Neuronal stem cell (in vitro differentiated cells): ENCODE measurements at regions not wholly inside any gene's neighbourhood (a gene's known extent, or its start where the extent isn't known, plus 50 kb on each side); places are given as distances from the start of the nearest gene placed in this dataset.

Experiments used
- DNase-seq: peaks from one replicate; pipeline ENCODE4 v3.0.0-alpha.2; 2013; ENCODE audit warnings: low spot score
- H2AFZ ChIP-seq: one replicate; pipeline ENCODE4 v1.6.1; 2013; ENCODE audit warnings: mild to moderate bottlenecking, low read length, inconsistent platforms
- H2AK5ac ChIP-seq: 2 replicates; pipeline ENCODE4 v1.6.1; 2013; ENCODE audit warnings: low read depth, mild to moderate bottlenecking, inconsistent platforms, low read length, moderate library complexity, mixed read lengths
- H2BK120ac ChIP-seq: 2 replicates; pipeline ENCODE4 v1.6.1; 2013; ENCODE audit warnings: low read depth, mild to moderate bottlenecking, inconsistent platforms, low read length, moderate library complexity, mixed read lengths
- H2BK12ac ChIP-seq: one replicate; pipeline ENCODE4 v1.6.1; 2013; ENCODE audit warnings: low read length, inconsistent platforms
- H2BK15ac ChIP-seq: 2 replicates; pipeline ENCODE4 v1.6.1; 2013; ENCODE audit warnings: mild to moderate bottlenecking, low read length, inconsistent platforms, mixed read lengths
- H2BK5ac ChIP-seq: one replicate; pipeline ENCODE4 v1.6.1; 2013; ENCODE audit warnings: inconsistent platforms, mild to moderate bottlenecking, low read length, moderate library complexity
- H3K14ac ChIP-seq: one replicate; pipeline ENCODE4 v1.6.1; 2013; ENCODE audit warnings: low read length, inconsistent platforms
- H3K18ac ChIP-seq: 2 replicates; pipeline ENCODE4 v1.6.1; 2013; ENCODE audit warnings: low read length, inconsistent platforms
- H3K23ac ChIP-seq: 2 replicates; pipeline ENCODE4 v1.6.1; 2013; ENCODE audit warnings: low read depth, mild to moderate bottlenecking, mixed read lengths, low read length, inconsistent platforms; ENCODE audit not compliant: poor library complexity
- H3K27ac ChIP-seq: replicated peaks from 3 replicates; pipeline ENCODE4 v1.5.1; 2013; ENCODE audit warnings: low read length, inconsistent platforms
- H3K27me3 ChIP-seq, 3 experiments: 2 replicates each; pipeline ENCODE4 v1.6.1; 2013; ENCODE audit warnings: low read length in 3 of 3, mild to moderate bottlenecking in 2 of 3, inconsistent platforms in 1 of 3, low read depth in 1 of 3, mixed read lengths in 1 of 3, moderate library complexity in 1 of 3; ENCODE audit not compliant: control insufficient read depth in 3 of 3, insufficient read depth in 3 of 3
- H3K36me3 ChIP-seq, 2 donors: replicated peaks in 1 of 2; 2 replicates each; pipeline ENCODE4 v1.6.1; 2013; ENCODE audit warnings: low read length in 2 of 2; ENCODE audit not compliant: control insufficient read depth in 2 of 2, insufficient read depth in 2 of 2
- H3K4ac ChIP-seq: 2 replicates; pipeline ENCODE4 v1.6.1; 2013; ENCODE audit warnings: inconsistent platforms, mild to moderate bottlenecking, low read length, moderate library complexity
- H3K4me1 ChIP-seq, 2 donors: 1 replicate in 1 of 2; 2 replicates in 1 of 2; pipeline ENCODE4 v1.6.1; 2013; ENCODE audit warnings: low read length in 2 of 2, low read depth in 1 of 2; ENCODE audit not compliant: control insufficient read depth in 2 of 2, insufficient read depth in 1 of 2
- H3K4me2 ChIP-seq: one replicate; pipeline ENCODE4 v1.6.1; 2013; ENCODE audit warnings: mild to moderate bottlenecking, low read length, inconsistent platforms; ENCODE audit not compliant: insufficient read depth, poor library complexity, severe bottlenecking
- H3K4me3 ChIP-seq, 2 donors: 2 replicates each; pipeline ENCODE4 v1.5.1; 2013; ENCODE audit warnings: low read length in 2 of 2, mild to moderate bottlenecking in 2 of 2, inconsistent platforms in 1 of 2, moderate library complexity in 1 of 2
- H3K79me1 ChIP-seq: one replicate; pipeline ENCODE4 v1.6.1; 2013; ENCODE audit warnings: low read depth, mild to moderate bottlenecking, inconsistent platforms, low read length, moderate library complexity
- H3K9ac ChIP-seq: one replicate; pipeline ENCODE4 v1.6.1; 2013; ENCODE audit warnings: mild to moderate bottlenecking, low read depth, low read length, inconsistent platforms; ENCODE audit not compliant: poor library complexity
- H3K9me3 ChIP-seq, 2 donors: replicated peaks in 1 of 2; 2 replicates each; pipeline versions ENCODE3 to v1.6.1; 2013; ENCODE audit warnings: low read length in 2 of 2, mild to moderate bottlenecking in 2 of 2, inconsistent platforms in 1 of 2, low read depth in 1 of 2, mixed read lengths in 1 of 2, moderate library complexity in 1 of 2; ENCODE audit not compliant: control insufficient read depth in 2 of 2, insufficient read depth in 1 of 2
- H4K8ac ChIP-seq: one replicate; pipeline ENCODE4 v1.6.1; 2013; ENCODE audit warnings: low read depth, mild to moderate bottlenecking, inconsistent platforms, low read length, moderate library complexity
- H4K91ac ChIP-seq: one replicate; pipeline ENCODE4 v1.6.1; 2013; ENCODE audit warnings: low read length, low read depth, mild to moderate bottlenecking, inconsistent platforms; ENCODE audit not compliant: poor library complexity
- WGBS, 2 donors: extraction: QIAGEN DNeasy Blood & Tissue Kit; methylation state at CpG; one replicate each; pipeline ENCODE4 v1.1.7; 2013; ENCODE audit warnings: missing lambda C conversion rate in 2 of 2, mixed read lengths in 1 of 2; ENCODE audit not compliant: insufficient read length in 2 of 2, insufficient replicate concordance in 1 of 2; ENCODE audit errors: extremely low coverage in 2 of 2; 5-methylcytosine and 5-hydroxymethylcytosine counted together

DNA sequence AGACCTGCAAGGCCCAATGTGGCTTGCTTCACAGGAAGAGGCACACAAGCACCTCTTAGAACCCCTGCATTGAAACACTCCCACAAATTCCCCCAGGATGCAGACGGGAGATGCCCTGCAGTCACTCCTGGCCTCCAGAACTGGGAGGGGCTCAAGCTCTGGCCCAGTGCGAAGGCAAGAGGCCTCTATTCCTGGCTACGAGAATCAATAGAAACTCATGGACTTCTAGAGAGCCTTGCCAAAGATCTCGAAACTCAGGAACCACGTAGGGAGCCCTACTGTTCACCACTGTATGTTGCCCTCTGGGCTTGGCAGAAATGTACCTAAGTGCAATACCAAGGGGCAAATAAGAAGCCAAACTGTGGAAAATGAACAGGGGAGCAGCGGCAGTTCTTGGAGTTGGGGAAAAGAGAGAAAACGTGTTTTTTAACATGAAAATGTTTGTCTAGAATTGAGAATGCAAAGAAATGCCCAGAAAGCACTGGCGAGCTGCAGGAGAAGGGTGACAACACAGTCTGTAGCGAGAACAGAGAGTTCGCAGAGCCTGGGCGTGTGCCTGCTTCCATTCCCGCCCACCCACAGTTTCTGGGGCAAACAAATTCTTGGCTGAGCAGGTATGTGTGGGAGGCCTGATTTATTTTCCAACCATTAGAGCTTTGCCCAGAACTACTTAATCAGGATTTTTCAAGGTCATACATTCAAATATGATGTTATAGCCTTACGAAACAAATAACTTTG is 260.5 kb upstream of the KLF14 start:
- no peaks in the 10 kb centered on the region for H3K27me3 ChIP-seq
- H2BK12ac ChIP-seq, result no peak overlapping the region
- no peak overlapping the region for H2BK15ac ChIP-seq
- H4K8ac ChIP-seq, result no peak overlapping the region
- WGBS, 2 donors, result no CpG with 5 or more reads among the region's 13 CpGs
- H4K91ac ChIP-seq, result no peak overlapping the region
- H3K79me1 ChIP-seq, result no peaks in the 10 kb centered on the region
- H3K4me1 ChIP-seq, result no peaks in the 10 kb centered on the region
- no peak overlapping the region for H3K4ac ChIP-seq
- H3K4me3 ChIP-seq, result no peak overlapping the region
- no peak overlapping the region for H2AFZ ChIP-seq
- H3K4me2 ChIP-seq, result no peak overlapping the region
- H3K23ac ChIP-seq, result no peak overlapping the region
- no peak overlapping the region for H2BK120ac ChIP-seq
- no peak overlapping the region for H3K18ac ChIP-seq
- H2AK5ac ChIP-seq, result no peak overlapping the region
- H3K9ac ChIP-seq, result no peak overlapping the region
- peaks cover 0 to 3% of the 10 kb centered on the region in 2 donors for H3K9me3 ChIP-seq
- no peak overlapping the region for H2BK5ac ChIP-seq
- no peaks in the 10 kb centered on the region for H3K36me3 ChIP-seq
- no peak overlapping the region for H3K14ac ChIP-seq
- DNase-seq, result no peak
- H3K27ac ChIP-seq, result no peak overlapping the region

DNA sequence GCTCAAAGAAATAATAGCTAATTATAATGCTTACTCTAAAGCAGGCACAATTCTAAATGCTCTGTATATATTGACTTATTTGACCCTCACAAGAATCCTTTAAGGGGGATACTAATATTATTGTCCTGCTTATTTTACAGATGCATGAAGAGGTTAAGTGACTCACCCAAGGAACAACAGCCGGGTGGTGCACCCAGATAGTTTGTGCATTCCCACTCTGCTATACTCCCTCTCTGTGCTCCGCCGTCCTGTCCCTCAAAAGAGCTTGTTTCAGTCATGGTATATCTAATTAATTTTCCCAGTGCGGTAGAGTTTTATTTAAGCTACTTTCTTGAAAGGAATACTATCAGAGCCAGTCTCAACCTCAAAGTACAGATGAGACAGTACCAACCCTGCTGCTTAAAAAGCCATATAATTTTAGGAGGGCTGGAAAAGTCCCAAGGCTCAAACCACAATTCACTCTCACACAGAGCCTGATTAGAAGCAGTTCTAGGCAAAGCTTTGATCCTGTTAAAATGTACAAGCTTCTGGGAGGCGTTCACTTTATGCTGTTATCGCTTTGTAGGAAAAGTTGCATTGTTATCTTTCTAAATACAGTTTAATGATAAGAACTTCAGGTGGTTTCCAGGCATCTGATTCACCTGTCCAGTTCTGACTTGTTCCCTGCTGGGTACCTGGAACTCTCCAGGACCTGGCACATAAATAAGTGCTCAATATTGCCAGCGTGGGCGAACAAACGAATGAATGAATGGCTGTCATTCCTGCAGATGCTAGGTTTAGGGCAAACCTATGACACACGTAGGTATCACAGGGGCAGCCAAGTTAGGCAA is 261.5 kb upstream of the KLF14 start:
- no peak overlapping the region for H3K27ac ChIP-seq
- no CpG with 5 or more reads among the region's 10 CpGs for WGBS, 2 donors
- H2AFZ ChIP-seq, result no peak overlapping the region

DNA sequence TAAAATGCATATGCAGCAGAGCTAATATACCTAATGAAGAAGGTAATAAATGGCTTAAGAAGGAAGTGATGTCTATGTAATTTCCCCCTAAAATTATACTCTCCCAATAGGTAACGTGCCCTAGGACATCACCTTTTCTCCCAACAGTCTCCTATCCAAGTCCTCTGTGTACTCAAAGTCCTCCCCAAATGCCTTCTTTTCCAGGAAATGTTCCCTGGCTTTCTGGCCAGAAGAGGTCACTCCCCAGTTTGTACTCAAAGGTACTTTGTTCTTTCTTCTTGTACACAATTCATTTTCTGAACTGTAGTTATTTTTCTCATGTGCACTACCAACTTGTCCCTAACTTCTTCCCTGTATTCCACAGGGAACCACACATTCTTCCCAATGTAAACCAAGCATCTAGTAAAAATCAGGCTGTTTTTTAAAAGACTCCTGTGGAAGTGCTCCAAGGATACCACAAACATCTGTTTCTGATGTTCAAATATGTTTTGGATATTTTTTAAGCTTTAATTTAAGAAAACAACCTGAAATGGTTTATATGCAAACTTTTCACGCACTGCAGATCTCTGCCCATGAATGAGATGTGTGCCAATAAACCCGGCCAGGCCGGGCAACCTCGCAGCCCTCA is 262.3 kb upstream of the KLF14 start:
- Histone ChIP-seq H2AFZ (no peak overlapping the region), H3K14ac (no peak overlapping the region), H3K9me3 (no peaks in the 10 kb centered on the region), H3K4me3 (no peak overlapping the region), H3K79me1 (no peaks in the 10 kb centered on the region), H3K4ac (no peak overlapping the region), H3K4me2 (no peak overlapping the region), H2BK15ac (no peak overlapping the region), H2BK5ac (no peak overlapping the region), H3K36me3 (no peaks in the 10 kb centered on the region), H2BK120ac (no peak overlapping the region), H3K18ac (no peak overlapping the region), H3K9ac (no peak overlapping the region), H3K4me1 (peaks cover 0 to 2% of the 10 kb centered on the region in 2 donors), H4K8ac (no peak overlapping the region), H3K27me3 (no peaks in the 10 kb centered on the region), H4K91ac (no peak overlapping the region), H2BK12ac (no peak overlapping the region), H3K23ac (no peak overlapping the region), H2AK5ac (no peak overlapping the region), H3K27ac (no peak overlapping the region)
- DNase-seq, result no peak
- WGBS, 2 donors, result no CpG with 5 or more reads among the region's 5 CpGs

More for the DNA sequence above, 261.5 kb upstream of the KLF14 start:
- Histone ChIP-seq H3K4me2 (no peak overlapping the region), H2BK12ac (no peak overlapping the region), H2BK5ac (no peak overlapping the region), H4K91ac (no peak overlapping the region), H3K27me3 (no peaks in the 10 kb centered on the region), H3K9me3 (peaks cover 0 to 2% of the 10 kb centered on the region in 2 donors), H3K23ac (no peak overlapping the region), H3K4me3 (no peak overlapping the region), H2BK15ac (no peak overlapping the region), H3K14ac (no peak overlapping the region), H3K9ac (no peak overlapping the region), H2BK120ac (no peak overlapping the region), H3K36me3 (no peaks in the 10 kb centered on the region), H3K18ac (no peak overlapping the region), H3K4ac (no peak overlapping the region), H2AK5ac (no peak overlapping the region), H4K8ac (no peak overlapping the region), H3K79me1 (no peaks in the 10 kb centered on the region), H3K4me1 (no peaks in the 10 kb centered on the region)
- no peak for DNase-seq

DNA sequence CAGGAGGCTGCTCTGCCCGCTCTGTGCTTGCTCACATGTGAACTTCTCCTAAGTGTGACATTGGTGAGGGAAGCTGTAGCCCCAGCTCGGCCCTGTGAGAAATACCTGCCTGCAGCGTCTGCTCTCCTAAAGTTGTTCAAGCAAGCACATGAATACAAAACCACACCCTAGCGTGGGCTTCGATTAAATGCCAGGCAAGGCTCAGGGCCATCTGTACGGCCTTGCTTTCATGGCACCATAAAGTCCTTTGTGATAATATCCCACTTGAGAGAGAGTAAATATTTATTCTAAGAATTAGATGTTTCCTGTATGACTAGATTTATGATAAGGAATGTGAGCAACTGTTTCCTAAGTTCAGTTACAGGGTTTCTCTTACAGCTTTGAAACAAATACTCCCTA is 262.8 kb upstream of the KLF14 start:
- DNase-seq, result no peak
- H2BK5ac ChIP-seq, result no peak overlapping the region
- H3K14ac ChIP-seq, result no peak overlapping the region
- no peak overlapping the region for H3K23ac ChIP-seq
- no peaks in the 10 kb centered on the region for H3K27me3 ChIP-seq
- H3K18ac ChIP-seq, result no peak overlapping the region
- H4K8ac ChIP-seq, result no peak overlapping the region
- H3K4me3 ChIP-seq, result no peak overlapping the region
- no peak overlapping the region for H3K4ac ChIP-seq
- H3K4me2 ChIP-seq, result no peak overlapping the region
- no peak overlapping the region for H3K9ac ChIP-seq
- H3K27ac ChIP-seq, result no peak overlapping the region
- no peaks in the 10 kb centered on the region for H3K9me3 ChIP-seq
- no peak overlapping the region for H2AFZ ChIP-seq
- no CpG with 5 or more reads among the region's 6 CpGs for WGBS, 2 donors
- no peak overlapping the region for H2BK15ac ChIP-seq
- peaks cover 0 to 2% of the 10 kb centered on the region in 2 donors for H3K4me1 ChIP-seq
- no peaks in the 10 kb centered on the region for H3K36me3 ChIP-seq
- H4K91ac ChIP-seq, result no peak overlapping the region
- no peak overlapping the region for H2BK12ac ChIP-seq
- no peak overlapping the region for H2AK5ac ChIP-seq
- no peaks in the 10 kb centered on the region for H3K79me1 ChIP-seq
- H2BK120ac ChIP-seq, result no peak overlapping the region
